GM12873 (cell line): ENCODE measurements at regions not wholly inside any gene's neighbourhood (a gene's known extent, or its start where the extent isn't known, plus 50 kb on each side); places are given as distances from the start of the nearest gene placed in this dataset.

Experiments
- CTCF ChIP-seq: IDR thresholded peaks from 2 replicates; pipeline ENCODE4 v1.5.1; 2012; ENCODE audit warnings: low read depth, mild to moderate bottlenecking, moderate library complexity, low read length, control low read depth; ENCODE audit not compliant: insufficient read depth; ENCODE audit errors: missing control alignments

DNA sequence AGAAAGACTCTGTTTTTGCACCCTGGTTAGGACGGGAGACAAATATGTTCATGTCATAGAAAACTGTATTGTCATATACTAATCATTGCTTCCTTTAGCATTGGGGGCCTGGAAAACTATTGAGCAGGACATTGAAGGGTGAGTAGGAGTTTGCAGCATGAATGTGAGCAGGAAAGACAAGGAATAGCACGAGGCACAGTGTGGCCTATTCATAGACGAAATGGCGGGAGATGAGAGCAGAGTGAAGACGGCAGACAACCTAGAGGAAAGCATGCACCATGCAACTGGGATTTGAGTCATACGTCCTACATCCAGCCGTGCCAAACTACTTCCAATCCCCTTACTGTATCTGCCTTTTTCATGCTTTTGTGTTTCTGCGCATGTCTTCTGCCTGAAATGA, 508.1 kb downstream of the NTRK3 start:
- TF ChIP-seq CTCF = no peak

GRCh38 chr15:87747087-87747486, 509.5 kb downstream of the NTRK3 start:
- no peak for TF ChIP-seq CTCF

- no peak for TF ChIP-seq CTCF
Measured at GRCh38 chr15:87746333-87746732, 510.2 kb downstream of the NTRK3 start.

GRCh38 chr15:87744815-87745214, 511.7 kb downstream of the NTRK3 start:
- no peak for TF ChIP-seq CTCF

DNA sequence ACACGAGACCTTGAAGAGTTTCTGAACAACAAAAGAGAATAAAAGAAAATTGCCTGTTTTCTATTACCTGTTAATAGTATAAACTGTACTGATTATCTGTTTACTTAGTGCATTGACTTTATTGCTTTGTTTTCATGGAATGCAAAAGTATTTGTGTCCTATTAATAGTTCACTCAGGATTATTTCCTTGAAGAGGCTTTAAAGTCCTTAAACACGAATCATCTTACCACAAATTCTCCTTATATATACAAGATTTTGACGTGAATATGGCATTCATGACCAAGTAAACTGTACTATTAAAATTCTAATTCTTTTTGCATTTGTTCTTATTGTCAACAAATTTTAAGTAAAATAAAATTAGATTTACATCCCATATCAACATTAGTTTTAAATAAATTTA, 513.0 kb downstream of the NTRK3 start:
- TF ChIP-seq CTCF = no peak

DNA sequence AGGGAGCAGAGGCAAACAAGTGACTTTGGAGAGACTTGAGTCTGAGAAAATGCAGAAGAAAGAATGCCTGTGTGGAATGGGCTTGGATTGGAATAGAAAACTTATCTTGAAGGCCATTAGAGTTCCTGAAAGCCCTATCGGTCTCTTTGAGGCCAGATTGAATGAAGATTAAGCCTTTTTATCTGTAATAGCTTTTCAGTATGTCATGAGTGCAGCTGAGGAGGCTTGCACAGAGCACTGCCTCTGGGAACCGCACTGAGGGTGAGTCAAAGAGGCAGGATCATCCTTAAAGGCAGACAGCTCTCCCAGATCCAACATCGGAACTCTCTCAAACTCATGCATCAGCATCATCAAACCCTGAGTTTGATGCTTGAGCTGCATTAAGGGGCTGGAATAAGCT, 515.2 kb downstream of the NTRK3 start:
- no peak for TF ChIP-seq CTCF

DNA sequence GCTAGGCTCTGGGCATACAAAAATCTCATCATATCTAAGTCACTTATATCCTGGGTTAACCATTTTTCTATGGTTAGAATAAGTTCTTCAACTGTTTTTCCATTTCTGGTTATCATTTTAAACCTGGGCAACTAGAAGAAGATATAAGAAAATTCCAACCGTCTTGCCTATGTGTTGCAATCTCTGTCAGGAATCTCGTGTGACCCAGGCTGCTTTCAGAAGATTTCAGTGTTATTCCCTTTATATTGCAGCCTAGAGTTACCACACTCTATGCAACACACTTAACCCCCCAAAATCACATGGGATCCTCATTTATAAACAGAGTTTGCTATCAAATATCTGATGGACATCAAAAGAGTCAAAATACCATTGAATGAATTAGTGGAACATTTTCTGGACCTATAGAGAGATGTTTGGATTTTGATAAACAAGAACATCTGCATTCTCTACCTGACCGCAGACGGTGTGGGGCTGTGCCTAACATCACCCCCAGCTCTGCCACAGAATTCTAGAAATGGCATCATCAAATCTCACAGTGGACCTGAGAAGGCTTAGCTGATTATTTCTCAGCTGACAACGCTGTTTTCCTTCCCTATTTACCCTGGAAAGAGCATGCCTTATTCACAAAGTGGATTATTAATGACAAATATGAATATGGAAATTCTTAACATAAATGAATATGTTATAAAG, 515.7 kb downstream of the NTRK3 start:
- TF ChIP-seq CTCF = no peak
